HG03103 (cell line): ENCODE measurements at regions not wholly inside any gene's neighbourhood (a gene's known extent, or its start where the extent isn't known, plus 50 kb on each side); places are given as distances from the start of the nearest gene placed in this dataset.

Experiments used
- ATAC-seq: cut with Tn5 transposase; IDR thresholded peaks from one replicate; pipeline ENCODE4 v1.9.1; 2021; ENCODE audit warnings: low read depth; ENCODE audit not compliant: unreplicated experiment

DNA sequence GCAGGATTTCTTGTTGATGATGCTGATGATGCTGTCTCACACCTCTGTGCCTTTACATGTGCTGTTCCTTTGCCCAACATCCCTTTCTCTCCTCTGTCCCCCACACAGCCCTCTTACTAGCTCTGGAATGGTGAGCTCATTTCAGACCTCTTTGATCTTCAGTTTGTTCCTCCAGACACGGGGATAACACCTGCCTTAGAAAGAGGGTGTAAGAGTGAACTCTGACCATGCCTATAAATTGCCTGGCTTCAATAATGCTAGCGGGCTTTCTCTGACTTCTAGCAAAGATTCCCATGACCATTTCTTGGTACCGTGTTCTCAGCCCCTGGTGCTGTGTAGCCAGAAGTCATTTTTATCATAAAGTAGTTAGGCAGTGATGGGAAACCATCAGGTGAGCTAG is 55.9 kb upstream of the DRD2 start:
- no peak for ATAC-seq

DNA sequence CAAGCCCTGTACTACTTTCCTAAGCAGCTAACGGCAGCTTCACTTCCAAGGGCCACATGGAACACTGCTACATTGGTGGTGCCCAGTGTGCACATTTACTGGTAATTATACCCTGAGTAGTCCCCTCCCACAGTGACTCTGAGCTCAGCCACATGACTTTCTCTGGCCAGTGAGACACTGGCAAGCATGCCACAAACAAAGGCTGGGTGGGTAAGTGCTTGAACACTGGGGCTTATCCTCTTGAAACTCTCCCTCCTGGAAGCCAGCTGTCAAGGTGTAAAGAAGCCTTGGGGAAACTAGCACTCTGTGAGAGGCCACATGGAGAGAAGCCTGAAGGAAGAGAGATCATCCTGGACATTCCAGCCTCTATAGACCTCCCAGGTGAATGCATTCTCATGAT is 54.4 kb upstream of the DRD2 start:
- ATAC-seq: no peak

DNA sequence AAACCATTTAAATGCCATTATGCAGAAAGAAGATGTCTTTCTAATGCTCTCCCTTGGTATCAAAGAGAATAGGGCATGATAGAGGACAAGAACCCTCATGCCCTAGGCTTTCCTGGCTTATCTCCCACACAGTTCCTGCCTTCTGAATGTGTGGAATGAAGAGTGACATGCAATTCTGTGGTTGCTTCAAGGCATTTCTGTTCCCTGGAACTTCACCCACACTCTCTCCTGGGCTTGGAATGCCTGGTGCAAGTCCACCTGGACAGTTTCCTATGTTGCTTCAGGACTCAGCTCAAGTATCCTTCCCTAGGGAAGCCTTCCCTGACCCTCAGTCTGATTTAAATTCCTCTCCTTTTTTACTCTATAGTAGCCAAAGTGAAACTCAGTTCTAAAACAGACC is 53.8 kb upstream of the DRD2 start:
- no peak for ATAC-seq

- no peak for ATAC-seq
These were observed 51.3 kb upstream of the DRD2 start for GRCh38 chr11:113526521-113526920.
